ENCODE measurements at regions not wholly inside any gene's neighbourhood (a gene's known extent, or its start where the extent isn't known, plus 50 kb on each side); places are given as distances from the start of the nearest gene placed in this dataset.

- ChIA-PET POLR2A (no interaction called here), CTCF (no interaction called here)
- TF ChIP-seq, protein P1, sequence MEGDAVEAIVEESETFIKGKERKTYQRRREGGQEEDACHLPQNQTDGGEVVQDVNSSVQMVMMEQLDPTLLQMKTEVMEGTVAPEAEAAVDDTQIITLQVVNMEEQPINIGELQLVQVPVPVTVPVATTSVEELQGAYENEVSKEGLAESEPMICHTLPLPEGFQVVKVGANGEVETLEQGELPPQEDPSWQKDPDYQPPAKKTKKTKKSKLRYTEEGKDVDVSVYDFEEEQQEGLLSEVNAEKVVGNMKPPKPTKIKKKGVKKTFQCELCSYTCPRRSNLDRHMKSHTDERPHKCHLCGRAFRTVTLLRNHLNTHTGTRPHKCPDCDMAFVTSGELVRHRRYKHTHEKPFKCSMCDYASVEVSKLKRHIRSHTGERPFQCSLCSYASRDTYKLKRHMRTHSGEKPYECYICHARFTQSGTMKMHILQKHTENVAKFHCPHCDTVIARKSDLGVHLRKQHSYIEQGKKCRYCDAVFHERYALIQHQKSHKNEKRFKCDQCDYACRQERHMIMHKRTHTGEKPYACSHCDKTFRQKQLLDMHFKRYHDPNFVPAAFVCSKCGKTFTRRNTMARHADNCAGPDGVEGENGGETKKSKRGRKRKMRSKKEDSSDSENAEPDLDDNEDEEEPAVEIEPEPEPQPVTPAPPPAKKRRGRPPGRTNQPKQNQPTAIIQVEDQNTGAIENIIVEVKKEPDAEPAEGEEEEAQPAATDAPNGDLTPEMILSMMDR (IDR thresholded peaks at IDR 0.05; ENCODE audit: low read depth, low read length) = no peak
- H3K4me3 ChIP-seq (ENCODE audit: low read depth, low read length) = no peak overlapping the region
- DNase-seq (ENCODE audit: low read depth, low spot score) = no peak
- H3K27me3 ChIP-seq (ENCODE audit: control insufficient read depth, insufficient read depth, low read length) = no peaks in the 10 kb centered on the region
- H3K9me3 ChIP-seq (ENCODE audit: control insufficient read depth, insufficient read depth, low read length) = no peaks in the 10 kb centered on the region
- H3K27ac ChIP-seq (ENCODE audit: low read depth, low read length) = no peak overlapping the region
Measured at GRCh38 chr2:201977651-201978050, 56.0 kb upstream of the FZD7 start.

DNA sequence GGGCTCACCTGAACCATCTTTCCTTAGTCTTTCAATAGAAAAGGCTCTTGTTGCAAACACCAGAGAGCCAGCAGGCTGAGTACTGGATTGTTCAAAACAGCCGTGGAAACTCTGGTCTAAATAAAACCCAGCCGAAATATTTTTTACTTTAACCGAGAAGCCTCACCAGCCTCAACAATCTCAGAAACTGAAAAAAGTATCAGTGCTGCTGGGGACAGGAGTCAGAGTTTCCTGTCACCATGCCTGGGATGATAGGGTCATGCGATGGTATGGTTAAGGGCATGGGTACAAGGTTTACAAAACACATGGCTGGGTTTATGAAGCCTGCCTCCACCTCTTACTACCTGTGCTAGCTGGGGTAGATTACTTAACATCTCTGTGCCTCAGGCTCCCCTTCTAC is 55.3 kb upstream of the FZD7 start:
- Histone ChIP-seq H3K27ac (ENCODE audit: low read depth, low read length) (no peak overlapping the region), H3K9me3 (ENCODE audit: control insufficient read depth, insufficient read depth, low read length) (no peaks in the 10 kb centered on the region), H3K27me3 (ENCODE audit: control insufficient read depth, insufficient read depth, low read length) (no peaks in the 10 kb centered on the region), H3K4me3 (ENCODE audit: low read depth, low read length) (no peak overlapping the region)
- no peak for DNase-seq (ENCODE audit: low read depth, low spot score)
- ChIA-PET POLR2A (no interaction called here), CTCF (no interaction called here)
- TF ChIP-seq, protein P1 (IDR thresholded peaks at IDR 0.05; ENCODE audit: low read depth, low read length) = no peak

DNA sequence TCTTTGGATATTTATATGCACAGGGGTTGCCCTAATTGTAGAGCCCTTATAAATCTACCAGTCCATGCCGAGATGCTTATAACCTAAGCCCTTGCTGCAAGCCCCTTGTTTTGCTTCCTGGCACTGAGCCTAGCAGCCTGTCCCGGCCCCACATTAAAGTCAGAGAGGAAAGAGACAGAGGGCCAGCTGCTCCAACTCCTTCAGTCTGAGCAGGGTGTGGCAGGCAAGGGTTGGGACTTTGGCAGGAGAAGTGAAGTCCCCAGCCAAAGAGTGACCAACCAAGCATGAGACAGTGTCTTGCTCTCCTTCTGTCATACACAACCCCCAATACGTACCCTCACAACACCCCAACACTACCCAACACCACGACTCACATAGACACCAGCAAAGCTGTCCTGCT is 54.7 kb upstream of the FZD7 start:
- ChIA-PET POLR2A (no interaction called here), CTCF (no interaction called here)
- TF ChIP-seq, protein P1 (IDR thresholded peaks at IDR 0.05; ENCODE audit: low read depth, low read length) = no peak
- no peaks in the 10 kb centered on the region for H3K27me3 ChIP-seq (ENCODE audit: control insufficient read depth, insufficient read depth, low read length)
- no peaks in the 10 kb centered on the region for H3K9me3 ChIP-seq (ENCODE audit: control insufficient read depth, insufficient read depth, low read length)
- no peak overlapping the region for H3K4me3 ChIP-seq (ENCODE audit: low read depth, low read length)
- no peak for DNase-seq (ENCODE audit: low read depth, low spot score)
- no peak overlapping the region for H3K27ac ChIP-seq (ENCODE audit: low read depth, low read length)

DNA sequence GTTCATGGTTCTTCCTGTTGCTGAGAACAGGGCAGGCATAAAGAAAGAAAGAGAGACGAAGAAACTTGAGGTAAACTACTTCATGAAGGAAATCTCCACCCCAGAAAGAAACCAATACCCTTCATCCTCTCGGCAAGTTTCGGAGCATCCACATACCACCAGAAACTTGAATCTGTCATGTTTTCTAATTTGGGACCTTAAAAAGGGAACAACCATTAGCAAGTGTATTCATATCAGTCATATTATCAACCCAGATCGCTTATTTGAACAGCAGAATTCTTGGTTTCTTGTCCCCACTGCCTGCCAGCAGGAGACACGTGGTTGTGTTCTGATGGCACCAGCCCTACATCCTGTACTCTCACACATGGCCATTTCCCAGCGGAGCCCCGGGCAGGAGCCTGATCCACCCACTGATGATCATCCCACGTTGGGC is 53.2 kb upstream of the FZD7 start:
- Histone ChIP-seq H3K9me3 (ENCODE audit: control insufficient read depth, insufficient read depth, low read length) (no peaks in the 10 kb centered on the region), H3K27ac (ENCODE audit: low read depth, low read length) (no peak overlapping the region), H3K27me3 (ENCODE audit: control insufficient read depth, insufficient read depth, low read length) (no peaks in the 10 kb centered on the region), H3K4me3 (ENCODE audit: low read depth, low read length) (no peak overlapping the region)
- CTCF ChIA-PET = no interaction called here
- POLR2A ChIA-PET = no interaction called here
- DNase-seq (ENCODE audit: low read depth, low spot score) = no peak
- TF ChIP-seq, protein P1 (IDR thresholded peaks at IDR 0.05; ENCODE audit: low read depth, low read length) = no peak

DNA sequence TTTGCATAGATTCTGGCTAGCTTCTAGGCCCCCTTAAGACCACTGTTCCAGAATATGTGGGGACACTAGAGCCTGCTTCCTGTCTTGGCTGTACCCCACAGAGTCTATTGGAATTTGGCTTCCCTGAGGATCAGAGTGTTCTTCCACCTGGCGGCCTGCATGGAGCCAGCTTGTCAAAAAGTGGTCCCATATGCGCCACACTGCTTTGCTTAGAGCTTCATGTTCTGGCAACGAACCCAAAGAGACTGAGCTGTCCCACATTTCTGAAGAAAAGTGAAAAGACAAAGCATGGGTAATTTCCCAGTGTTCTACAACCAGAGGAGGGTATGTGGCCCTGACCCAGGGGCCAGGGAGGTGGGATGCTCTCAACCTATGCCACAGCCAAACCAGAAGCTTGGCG is 52.7 kb upstream of the FZD7 start:
- TF ChIP-seq, protein P1 (IDR thresholded peaks at IDR 0.05; ENCODE audit: low read depth, low read length) = no peak
- no peak overlapping the region for H3K4me3 ChIP-seq (ENCODE audit: low read depth, low read length)
- CTCF ChIA-PET = no interaction called here
- H3K9me3 ChIP-seq (ENCODE audit: control insufficient read depth, insufficient read depth, low read length) = no peaks in the 10 kb centered on the region
- H3K27me3 ChIP-seq (ENCODE audit: control insufficient read depth, insufficient read depth, low read length) = no peaks in the 10 kb centered on the region
- POLR2A ChIA-PET = no interaction called here
- no peak for DNase-seq (ENCODE audit: low read depth, low spot score)
- H3K27ac ChIP-seq (ENCODE audit: low read depth, low read length) = no peak overlapping the region
